ENCODE measurements at regions not wholly inside any gene's neighbourhood (a gene's known extent, or its start where the extent isn't known, plus 50 kb on each side); places are given as distances from the start of the nearest gene placed in this dataset.

DNA sequence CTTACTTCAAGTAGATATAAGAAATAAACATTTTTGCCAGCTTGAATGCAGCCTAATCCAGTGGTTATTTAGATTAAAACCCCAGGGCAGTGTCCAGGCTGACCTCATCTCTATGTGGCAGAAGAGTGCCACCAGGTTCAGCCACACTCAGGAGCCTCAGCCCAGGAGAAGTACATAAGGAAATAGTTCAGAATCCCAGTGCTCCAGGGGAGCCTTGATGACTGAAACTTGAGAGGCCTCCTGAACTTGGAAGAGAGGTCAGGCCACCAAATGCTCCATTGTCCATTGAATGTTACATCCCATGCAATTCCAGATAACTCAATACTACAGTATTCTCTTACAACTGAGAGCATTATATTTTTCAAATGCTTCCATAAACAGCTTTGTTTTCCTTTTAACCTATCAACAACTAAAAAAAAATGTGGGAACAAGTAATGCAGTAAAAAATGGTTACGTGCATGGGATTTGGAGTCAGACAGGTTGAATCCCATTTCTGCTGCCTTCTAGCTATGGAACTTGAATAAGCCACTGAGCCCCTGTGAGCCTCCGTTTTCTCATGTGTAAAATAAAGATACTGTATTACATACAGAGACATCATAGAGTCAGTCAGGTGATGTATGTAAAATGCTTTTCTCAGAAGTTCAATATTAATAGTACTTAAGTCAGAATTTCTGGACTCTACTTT lies 248.0 kb downstream of the PLPP3 start:
- ATAC-seq (no peak), DNase-seq (ENCODE audit: low spot score) (no peak)
- POLR2A ChIA-PET, result no interaction called here
- TF ChIP-seq JAZF1 (CRISPR knock-in tag; IDR thresholded peaks at IDR 0.05) (no peak), E2F5 (CRISPR knock-in tag; IDR thresholded peaks at IDR 0.05) (no peak), CDX4 (CRISPR knock-in tag; IDR thresholded peaks at IDR 0.05; ENCODE audit: borderline replicate concordance) (no peak), NFYB (CRISPR knock-in tag; conservative IDR thresholded peaks at IDR 0.05; ENCODE audit: low read depth) (no peak), FOXP1 (CRISPR knock-in tag; IDR thresholded peaks at IDR 0.05; ENCODE audit: borderline replicate concordance) (no peak), SMAD4 (CRISPR knock-in tag; IDR thresholded peaks at IDR 0.05) (no peak), GABPB1 (CRISPR knock-in tag; IDR thresholded peaks at IDR 0.05) (no peak), USF1 (CRISPR knock-in tag; IDR thresholded peaks at IDR 0.05) (no peak), MLX (CRISPR knock-in tag; IDR thresholded peaks at IDR 0.05) (no peak), SOX15 (CRISPR knock-in tag; IDR thresholded peaks at IDR 0.05) (no peak), NR1H2 (CRISPR knock-in tag; IDR thresholded peaks at IDR 0.05) (no peak), GTF2I (CRISPR knock-in tag; conservative IDR thresholded peaks at IDR 0.05) (no peak), OVOL2 (CRISPR knock-in tag; IDR thresholded peaks at IDR 0.05; ENCODE audit: borderline replicate concordance) (no peak)
- TF ChIP-seq, protein P1, sequence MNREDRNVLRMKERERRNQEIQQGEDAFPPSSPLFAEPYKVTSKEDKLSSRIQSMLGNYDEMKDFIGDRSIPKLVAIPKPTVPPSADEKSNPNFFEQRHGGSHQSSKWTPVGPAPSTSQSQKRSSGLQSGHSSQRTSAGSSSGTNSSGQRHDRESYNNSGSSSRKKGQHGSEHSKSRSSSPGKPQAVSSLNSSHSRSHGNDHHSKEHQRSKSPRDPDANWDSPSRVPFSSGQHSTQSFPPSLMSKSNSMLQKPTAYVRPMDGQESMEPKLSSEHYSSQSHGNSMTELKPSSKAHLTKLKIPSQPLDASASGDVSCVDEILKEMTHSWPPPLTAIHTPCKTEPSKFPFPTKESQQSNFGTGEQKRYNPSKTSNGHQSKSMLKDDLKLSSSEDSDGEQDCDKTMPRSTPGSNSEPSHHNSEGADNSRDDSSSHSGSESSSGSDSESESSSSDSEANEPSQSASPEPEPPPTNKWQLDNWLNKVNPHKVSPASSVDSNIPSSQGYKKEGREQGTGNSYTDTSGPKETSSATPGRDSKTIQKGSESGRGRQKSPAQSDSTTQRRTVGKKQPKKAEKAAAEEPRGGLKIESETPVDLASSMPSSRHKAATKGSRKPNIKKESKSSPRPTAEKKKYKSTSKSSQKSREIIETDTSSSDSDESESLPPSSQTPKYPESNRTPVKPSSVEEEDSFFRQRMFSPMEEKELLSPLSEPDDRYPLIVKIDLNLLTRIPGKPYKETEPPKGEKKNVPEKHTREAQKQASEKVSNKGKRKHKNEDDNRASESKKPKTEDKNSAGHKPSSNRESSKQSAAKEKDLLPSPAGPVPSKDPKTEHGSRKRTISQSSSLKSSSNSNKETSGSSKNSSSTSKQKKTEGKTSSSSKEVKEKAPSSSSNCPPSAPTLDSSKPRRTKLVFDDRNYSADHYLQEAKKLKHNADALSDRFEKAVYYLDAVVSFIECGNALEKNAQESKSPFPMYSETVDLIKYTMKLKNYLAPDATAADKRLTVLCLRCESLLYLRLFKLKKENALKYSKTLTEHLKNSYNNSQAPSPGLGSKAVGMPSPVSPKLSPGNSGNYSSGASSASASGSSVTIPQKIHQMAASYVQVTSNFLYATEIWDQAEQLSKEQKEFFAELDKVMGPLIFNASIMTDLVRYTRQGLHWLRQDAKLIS (CRISPR knock-in tag; IDR thresholded peaks at IDR 0.05; ENCODE audit: borderline replicate concordance), result no peak
- TF ChIP-seq, protein P2, sequence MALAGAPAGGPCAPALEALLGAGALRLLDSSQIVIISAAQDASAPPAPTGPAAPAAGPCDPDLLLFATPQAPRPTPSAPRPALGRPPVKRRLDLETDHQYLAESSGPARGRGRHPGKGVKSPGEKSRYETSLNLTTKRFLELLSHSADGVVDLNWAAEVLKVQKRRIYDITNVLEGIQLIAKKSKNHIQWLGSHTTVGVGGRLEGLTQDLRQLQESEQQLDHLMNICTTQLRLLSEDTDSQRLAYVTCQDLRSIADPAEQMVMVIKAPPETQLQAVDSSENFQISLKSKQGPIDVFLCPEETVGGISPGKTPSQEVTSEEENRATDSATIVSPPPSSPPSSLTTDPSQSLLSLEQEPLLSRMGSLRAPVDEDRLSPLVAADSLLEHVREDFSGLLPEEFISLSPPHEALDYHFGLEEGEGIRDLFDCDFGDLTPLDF (CRISPR knock-in tag; IDR thresholded peaks at IDR 0.05), result no peak
- TF ChIP-seq, protein P3, sequence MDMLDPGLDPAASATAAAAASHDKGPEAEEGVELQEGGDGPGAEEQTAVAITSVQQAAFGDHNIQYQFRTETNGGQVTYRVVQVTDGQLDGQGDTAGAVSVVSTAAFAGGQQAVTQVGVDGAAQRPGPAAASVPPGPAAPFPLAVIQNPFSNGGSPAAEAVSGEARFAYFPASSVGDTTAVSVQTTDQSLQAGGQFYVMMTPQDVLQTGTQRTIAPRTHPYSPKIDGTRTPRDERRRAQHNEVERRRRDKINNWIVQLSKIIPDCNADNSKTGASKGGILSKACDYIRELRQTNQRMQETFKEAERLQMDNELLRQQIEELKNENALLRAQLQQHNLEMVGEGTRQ (CRISPR knock-in tag; IDR thresholded peaks at IDR 0.05), result no peak
- TF ChIP-seq, protein P4, sequence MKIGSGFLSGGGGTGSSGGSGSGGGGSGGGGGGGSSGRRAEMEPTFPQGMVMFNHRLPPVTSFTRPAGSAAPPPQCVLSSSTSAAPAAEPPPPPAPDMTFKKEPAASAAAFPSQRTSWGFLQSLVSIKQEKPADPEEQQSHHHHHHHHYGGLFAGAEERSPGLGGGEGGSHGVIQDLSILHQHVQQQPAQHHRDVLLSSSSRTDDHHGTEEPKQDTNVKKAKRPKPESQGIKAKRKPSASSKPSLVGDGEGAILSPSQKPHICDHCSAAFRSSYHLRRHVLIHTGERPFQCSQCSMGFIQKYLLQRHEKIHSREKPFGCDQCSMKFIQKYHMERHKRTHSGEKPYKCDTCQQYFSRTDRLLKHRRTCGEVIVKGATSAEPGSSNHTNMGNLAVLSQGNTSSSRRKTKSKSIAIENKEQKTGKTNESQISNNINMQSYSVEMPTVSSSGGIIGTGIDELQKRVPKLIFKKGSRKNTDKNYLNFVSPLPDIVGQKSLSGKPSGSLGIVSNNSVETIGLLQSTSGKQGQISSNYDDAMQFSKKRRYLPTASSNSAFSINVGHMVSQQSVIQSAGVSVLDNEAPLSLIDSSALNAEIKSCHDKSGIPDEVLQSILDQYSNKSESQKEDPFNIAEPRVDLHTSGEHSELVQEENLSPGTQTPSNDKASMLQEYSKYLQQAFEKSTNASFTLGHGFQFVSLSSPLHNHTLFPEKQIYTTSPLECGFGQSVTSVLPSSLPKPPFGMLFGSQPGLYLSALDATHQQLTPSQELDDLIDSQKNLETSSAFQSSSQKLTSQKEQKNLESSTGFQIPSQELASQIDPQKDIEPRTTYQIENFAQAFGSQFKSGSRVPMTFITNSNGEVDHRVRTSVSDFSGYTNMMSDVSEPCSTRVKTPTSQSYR (CRISPR knock-in tag; IDR thresholded peaks at IDR 0.05), result no peak
- H3K9me3 Mint-ChIP-seq, result peaks cover 4% of the 10 kb centered on the region; the same call in 1 of the 2 replicates
- no peaks in the 10 kb centered on the region for H3K27me3 Mint-ChIP-seq (ENCODE audit: low read depth)
- CTCF ChIA-PET, result no interaction called here
- H3K27ac Mint-ChIP-seq, result no peak overlapping the region
- H3K4me1 Mint-ChIP-seq, result peaks cover 13% of the 10 kb centered on the region
- H3K4me3 Mint-ChIP-seq, result no peak overlapping the region
- no peaks in the 10 kb centered on the region for H3K36me3 Mint-ChIP-seq
